Epithelial cell of proximal tubule (primary cell): ENCODE measurements at regions not wholly inside any gene's neighbourhood (a gene's known extent, or its start where the extent isn't known, plus 50 kb on each side); places are given as distances from the start of the nearest gene placed in this dataset.

Experiments
- DNase-seq: peaks from one replicate; pipeline ENCODE4 v3.0.0-alpha.2; 2011; ENCODE audit warnings: low read depth
- H3K4me3 ChIP-seq: 2 replicates; pipeline ENCODE4 v1.5.1; 2011; ENCODE audit warnings: low read depth, mild to moderate bottlenecking, low read length
- TF ChIP-seq, protein P1 (sequence below): conservative IDR thresholded peaks from 2 replicates; pipeline ENCODE4 v1.5.1; 2012; ENCODE audit warnings: low read depth, mild to moderate bottlenecking, low read length

- TF ChIP-seq, protein P1, sequence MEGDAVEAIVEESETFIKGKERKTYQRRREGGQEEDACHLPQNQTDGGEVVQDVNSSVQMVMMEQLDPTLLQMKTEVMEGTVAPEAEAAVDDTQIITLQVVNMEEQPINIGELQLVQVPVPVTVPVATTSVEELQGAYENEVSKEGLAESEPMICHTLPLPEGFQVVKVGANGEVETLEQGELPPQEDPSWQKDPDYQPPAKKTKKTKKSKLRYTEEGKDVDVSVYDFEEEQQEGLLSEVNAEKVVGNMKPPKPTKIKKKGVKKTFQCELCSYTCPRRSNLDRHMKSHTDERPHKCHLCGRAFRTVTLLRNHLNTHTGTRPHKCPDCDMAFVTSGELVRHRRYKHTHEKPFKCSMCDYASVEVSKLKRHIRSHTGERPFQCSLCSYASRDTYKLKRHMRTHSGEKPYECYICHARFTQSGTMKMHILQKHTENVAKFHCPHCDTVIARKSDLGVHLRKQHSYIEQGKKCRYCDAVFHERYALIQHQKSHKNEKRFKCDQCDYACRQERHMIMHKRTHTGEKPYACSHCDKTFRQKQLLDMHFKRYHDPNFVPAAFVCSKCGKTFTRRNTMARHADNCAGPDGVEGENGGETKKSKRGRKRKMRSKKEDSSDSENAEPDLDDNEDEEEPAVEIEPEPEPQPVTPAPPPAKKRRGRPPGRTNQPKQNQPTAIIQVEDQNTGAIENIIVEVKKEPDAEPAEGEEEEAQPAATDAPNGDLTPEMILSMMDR: no peak
- no peak overlapping the region for H3K4me3 ChIP-seq
- DNase-seq: no peak
Measured at GRCh38 chr4:1572010-1572385, 112.1 kb downstream of the FAM53A start.

- H3K4me3 ChIP-seq: no peak overlapping the region
- no peak for DNase-seq
Measured at GRCh38 chr4:1571165-1572009, 112.7 kb downstream of the FAM53A start.

GRCh38 chr4:1570291-1571164 lies 113.6 kb downstream of the FAM53A start:
- DNase-seq: no peak
- H3K4me3 ChIP-seq: no peak overlapping the region
- TF ChIP-seq, protein P1: no peak

More at GRCh38 chr4:1571165-1572009, 112.7 kb downstream of the FAM53A start:
- TF ChIP-seq, protein P1: no peak

- TF ChIP-seq, protein P1: no peak
- no peak overlapping the region for H3K4me3 ChIP-seq
- DNase-seq: no peak
Measured at GRCh38 chr4:1569461-1570151, 114.5 kb downstream of the FAM53A start.

- TF ChIP-seq, protein P1: no peak
- H3K4me3 ChIP-seq: no peak overlapping the region
- DNase-seq: no peak
Measured at GRCh38 chr4:1568855-1569460, 115.2 kb downstream of the FAM53A start.

DNA sequence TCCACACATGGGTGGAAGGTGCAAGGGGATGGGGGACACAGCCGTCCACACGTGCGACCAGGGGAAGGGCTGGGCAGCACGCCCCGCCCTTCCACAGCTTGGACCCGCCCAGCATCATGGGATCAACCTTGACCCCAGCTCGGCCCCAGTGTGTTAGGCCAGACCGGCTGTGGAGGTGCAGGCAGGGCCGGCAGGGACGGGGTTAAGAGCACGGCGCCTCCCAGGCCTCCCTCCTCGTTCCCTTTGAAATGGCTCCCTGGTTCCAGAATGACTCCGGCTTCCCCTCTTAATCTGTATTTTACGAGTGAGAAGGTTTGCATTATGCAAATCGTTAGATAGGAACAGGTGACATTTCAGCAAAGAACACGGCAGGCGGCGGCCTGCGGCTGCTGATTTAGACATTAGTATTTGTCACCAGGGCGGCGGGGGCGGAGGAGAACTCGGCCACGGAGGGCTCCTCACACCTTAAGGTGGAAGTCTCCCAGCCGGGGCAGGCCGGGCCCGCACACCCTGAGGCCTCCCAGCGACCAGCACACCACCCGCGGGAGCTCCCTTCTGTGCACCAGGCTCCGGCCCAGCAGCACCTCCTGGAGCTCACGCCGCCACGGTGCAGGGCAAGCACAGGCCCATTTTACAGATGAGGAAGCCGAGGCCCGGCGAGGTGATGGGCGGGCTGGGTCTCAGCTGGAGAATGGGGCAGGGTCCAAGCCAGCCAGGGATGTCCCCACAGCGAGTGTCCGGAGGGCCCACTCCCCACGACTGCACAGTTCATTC lies 116.1 kb downstream of the FAM53A start:
- DNase-seq: no peak
- no peak overlapping the region for H3K4me3 ChIP-seq
- TF ChIP-seq, protein P1: no peak
